ENCODE measurements at regions not wholly inside any gene's neighbourhood (a gene's known extent, or its start where the extent isn't known, plus 50 kb on each side); places are given as distances from the start of the nearest gene placed in this dataset.
A peak's percentile ranks its signal among the peaks of the same experiment; 100 is the strongest.

GRCh38 chr12:86675197-86675596 lies 419.0 kb upstream of the MGAT4C start:
- Histone ChIP-seq H3K27ac (ENCODE audit: low read length) (peak overlapping the region; percentile 63), H3K9me3 (ENCODE audit: low read length) (peaks cover 4% of the 10 kb centered on the region), H3K27me3 (ENCODE audit: insufficient read depth, low read depth, low read length) (no peaks in the 10 kb centered on the region), H2AFZ (ENCODE audit: low read depth, low read length) (no peak overlapping the region), H3F3A (ENCODE audit: insufficient read depth, low read length, poor library complexity, severe bottlenecking) (no peaks in the 10 kb centered on the region), H3K36me3 (ENCODE audit: insufficient read depth, low read length) (no peaks in the 10 kb centered on the region), H3K79me2 (replicated peaks; ENCODE audit: insufficient read depth, low read length) (no peaks in the 10 kb centered on the region), H3K9me2 (ENCODE audit: insufficient read depth, low read length) (no peaks in the 10 kb centered on the region), H4K20me1 (ENCODE audit: insufficient read depth) (no peaks in the 10 kb centered on the region), H3K4me2 (ENCODE audit: low read length) (peak overlapping the region; percentile 42), H3K9ac (ENCODE audit: low read length) (no peak overlapping the region), H3K4me3 (ENCODE audit: low read length) (no peak overlapping the region)
- TF ChIP-seq MXI1 (conservative IDR thresholded peaks at IDR 0.05; ENCODE audit: poor library complexity, severe bottlenecking) (no peak), TAF1 (IDR thresholded peaks at IDR 0.05; ENCODE audit: low read depth) (no peak), RAD21 (conservative IDR thresholded peaks at IDR 0.05) (no peak), EP300 (conservative IDR thresholded peaks at IDR 0.05; ENCODE audit: poor library complexity, severe bottlenecking) (peak; percentile 94), POLR2AphosphoS5 (IDR thresholded peaks at IDR 0.05) (peak; percentile 83)

GRCh38 chr12:86670986-86671385 lies 414.8 kb upstream of the MGAT4C start:
- Histone ChIP-seq H3K9me3 (ENCODE audit: low read length) (no peaks in the 10 kb centered on the region), H3K79me2 (replicated peaks; ENCODE audit: insufficient read depth, low read length) (no peaks in the 10 kb centered on the region), H3K36me3 (ENCODE audit: insufficient read depth, low read length) (no peaks in the 10 kb centered on the region), H3K9ac (ENCODE audit: low read length) (no peak overlapping the region), H3K9me2 (ENCODE audit: insufficient read depth, low read length) (no peaks in the 10 kb centered on the region), H3K27me3 (ENCODE audit: insufficient read depth, low read depth, low read length) (no peaks in the 10 kb centered on the region), H3K4me2 (ENCODE audit: low read length) (no peak overlapping the region), H3F3A (ENCODE audit: insufficient read depth, low read length, poor library complexity, severe bottlenecking) (no peaks in the 10 kb centered on the region), H3K4me3 (ENCODE audit: low read length) (no peak overlapping the region), H2AFZ (ENCODE audit: low read depth, low read length) (no peak overlapping the region), H4K20me1 (ENCODE audit: insufficient read depth) (no peaks in the 10 kb centered on the region), H3K27ac (ENCODE audit: low read length) (no peak overlapping the region)
- TF ChIP-seq EP300 (conservative IDR thresholded peaks at IDR 0.05; ENCODE audit: poor library complexity, severe bottlenecking), result no peak
- TF ChIP-seq CTCF (IDR thresholded peaks at IDR 0.05; ENCODE audit: poor library complexity, severe bottlenecking), result no peak
- no peak for TF ChIP-seq MXI1 (conservative IDR thresholded peaks at IDR 0.05; ENCODE audit: poor library complexity, severe bottlenecking)
- no peak for TF ChIP-seq TAF1 (IDR thresholded peaks at IDR 0.05; ENCODE audit: low read depth)
- TF ChIP-seq EZH2 (IDR thresholded peaks at IDR 0.05; ENCODE audit: borderline replicate concordance, insufficient read depth, low read length, poor library complexity, severe bottlenecking), result no peak
- TF ChIP-seq SMC3 (conservative IDR thresholded peaks at IDR 0.05; ENCODE audit: poor library complexity), result no peak
- no peak for TF ChIP-seq REST (IDR thresholded peaks at IDR 0.05; ENCODE audit: borderline replicate concordance)
- TF ChIP-seq POLR2AphosphoS5 (IDR thresholded peaks at IDR 0.05), result no peak
- no peak for TF ChIP-seq RAD21 (conservative IDR thresholded peaks at IDR 0.05)

Data from neural cell (in vitro differentiated cells).